CD4-positive, alpha-beta T cell treated with Interleukin-6 for 4 hours (primary cell): ENCODE measurements at regions not wholly inside any gene's neighbourhood (a gene's known extent, or its start where the extent isn't known, plus 50 kb on each side); places are given as distances from the start of the nearest gene placed in this dataset.

Experiments used
- DNase-seq: peaks from one replicate; pipeline ENCODE4 v3.0.0-alpha.2; 2020; ENCODE audit warnings: mixed read lengths

DNA sequence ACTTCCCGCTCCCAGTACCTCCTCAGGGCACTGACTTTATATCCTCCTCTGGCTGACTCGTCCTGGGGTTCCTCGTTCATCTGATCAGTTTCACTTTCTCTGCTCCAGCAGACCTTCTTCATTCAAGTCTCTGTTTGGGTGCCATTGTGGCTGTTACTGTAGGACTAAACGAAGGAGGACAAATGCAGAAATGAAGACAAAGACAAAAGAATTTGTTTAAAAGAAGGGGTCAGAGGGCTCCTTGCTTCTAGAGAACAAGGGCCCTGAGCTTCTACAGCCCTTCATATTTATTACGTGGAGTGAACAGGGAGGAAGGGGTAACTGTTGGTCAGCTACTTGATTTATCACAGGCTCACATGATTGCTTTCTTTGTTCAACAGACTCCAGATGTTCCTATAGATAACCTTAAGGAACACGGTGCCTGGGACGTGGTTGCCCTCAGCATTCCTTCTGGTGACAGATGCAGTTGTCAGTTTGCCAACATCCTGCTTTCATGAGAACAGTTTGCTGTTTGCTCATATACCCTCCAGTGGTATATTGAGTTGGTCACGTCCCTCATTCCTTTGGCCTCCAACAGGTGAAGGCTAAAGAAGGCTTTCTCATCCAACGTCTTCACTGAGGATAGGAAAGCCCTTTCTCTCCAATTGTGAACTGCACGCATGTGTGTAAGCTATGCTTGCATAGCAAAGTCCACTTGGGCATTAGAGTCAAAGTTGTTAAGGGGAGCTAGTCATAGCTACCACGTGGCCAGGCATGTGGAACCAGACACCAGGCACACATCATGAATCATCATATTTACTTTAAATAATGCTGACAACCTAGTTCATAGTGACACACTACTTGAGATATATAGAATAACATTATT is 69.1 kb upstream of the BTN3A2 start:
- no peak for DNase-seq

DNA sequence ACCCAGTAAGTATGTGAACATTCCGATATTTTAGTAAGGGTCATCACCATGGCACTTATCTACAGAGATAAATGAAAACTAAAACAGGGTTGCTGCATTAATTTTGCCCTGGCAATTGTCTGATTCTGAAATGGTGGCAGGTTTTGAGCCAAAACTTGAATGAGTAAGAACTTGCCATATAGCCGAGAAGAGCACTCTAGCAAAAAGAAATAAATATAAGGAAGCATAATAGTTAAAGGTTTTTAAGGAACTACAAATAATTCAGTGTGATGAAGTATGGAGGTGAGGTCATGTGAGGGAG is 68.5 kb upstream of the BTN3A2 start:
- no peak for DNase-seq

DNA sequence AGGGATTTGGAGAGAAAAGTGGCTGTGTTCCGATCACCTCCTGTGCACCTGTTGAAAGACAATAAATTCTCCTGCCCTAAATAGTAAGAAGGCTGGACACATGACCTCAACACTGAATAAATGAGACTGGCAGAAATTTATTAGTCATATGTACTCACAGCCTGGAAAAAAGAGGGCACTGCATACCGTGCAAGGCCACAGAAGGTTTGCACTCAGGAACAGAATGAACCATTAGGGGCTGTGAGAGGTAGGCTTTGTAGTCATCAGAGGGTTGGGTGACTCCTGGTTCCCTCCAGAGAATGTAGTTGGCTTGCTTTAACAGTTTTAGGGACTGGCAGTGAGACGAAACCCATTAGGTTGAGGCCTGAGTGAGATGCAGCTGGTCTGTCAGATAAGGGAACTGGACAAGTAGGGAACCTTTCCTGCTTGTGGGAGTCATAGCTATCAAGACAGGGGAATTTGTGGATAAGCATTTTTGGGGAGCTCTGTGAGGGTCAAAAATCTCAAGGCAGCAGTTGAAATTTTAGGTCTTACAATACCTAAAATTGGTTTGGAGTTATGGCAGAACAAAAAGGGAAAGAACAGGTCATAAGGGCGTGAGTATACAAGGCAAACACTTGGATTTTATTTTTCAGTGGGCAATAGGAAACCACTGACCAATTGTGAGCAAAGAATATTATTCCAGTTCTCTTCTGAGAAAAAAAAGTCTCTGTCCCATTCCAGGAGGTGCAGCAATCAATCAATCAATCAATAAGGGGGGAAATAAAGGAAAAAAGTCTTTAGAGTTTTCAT is 67.9 kb upstream of the BTN3A2 start:
- no peak for DNase-seq

GRCh38 chr6:26299286-26300042 is 65.5 kb upstream of the BTN3A2 start:
- DNase-seq: no peak

- DNase-seq: no peak
Measured at GRCh38 chr6:26300043-26300331, 65.0 kb upstream of the BTN3A2 start.

- DNase-seq: no peak
Measured at GRCh38 chr6:26300359-26300758, 64.6 kb upstream of the BTN3A2 start.

GRCh38 chr6:26300828-26301227 is 64.2 kb upstream of the BTN3A2 start:
- DNase-seq: no peak

DNA sequence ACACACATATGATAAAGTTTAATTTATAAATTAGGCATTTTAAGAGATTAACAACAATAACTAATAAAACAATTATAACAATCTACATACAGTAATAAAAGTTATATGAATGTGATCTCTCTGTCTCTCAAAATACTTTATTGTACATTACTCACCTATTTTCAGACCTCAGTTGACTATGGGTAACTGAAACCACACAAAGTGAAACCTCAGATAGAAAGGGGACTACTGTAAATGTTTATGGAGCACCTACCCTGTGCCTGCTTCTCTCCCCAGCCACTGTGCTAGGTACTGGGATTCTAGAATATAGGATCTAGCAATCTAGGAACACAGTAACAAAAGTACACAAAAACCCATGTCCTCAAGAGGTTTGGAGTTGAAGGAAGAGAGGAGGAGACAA is 63.4 kb upstream of the BTN3A2 start:
- DNase-seq: no peak

- DNase-seq: no peak
Measured at GRCh38 chr6:26302941-26303559, 61.9 kb upstream of the BTN3A2 start.

DNA sequence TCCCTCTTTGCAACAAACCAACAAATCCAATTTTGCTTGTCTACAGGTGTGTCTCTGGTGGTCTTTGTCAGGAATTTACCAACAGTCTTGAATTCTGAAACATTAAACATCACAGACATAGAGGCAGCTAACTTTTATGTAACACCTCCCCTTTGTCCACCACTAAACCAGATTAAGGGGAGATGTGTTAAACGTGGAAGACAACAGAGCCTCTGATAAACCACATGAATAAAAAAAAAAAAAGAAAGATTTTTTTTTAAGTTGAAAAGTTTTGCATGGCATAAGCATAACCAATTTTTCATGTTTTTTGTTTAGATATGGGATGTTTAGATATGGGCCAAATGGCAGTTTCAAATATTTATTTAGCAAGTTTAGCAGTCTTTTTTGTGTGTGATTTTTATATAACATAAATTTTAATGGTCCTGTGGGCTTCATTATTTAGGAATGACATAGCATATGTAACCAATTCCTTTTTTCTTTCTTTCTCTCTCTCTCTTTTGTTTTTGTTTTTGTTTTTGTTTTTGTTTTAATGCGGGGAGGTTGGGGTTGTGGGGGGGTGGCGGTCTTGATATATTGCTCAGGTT is 60.7 kb upstream of the BTN3A2 start:
- no peak for DNase-seq

GRCh38 chr6:26304797-26305640 is 60.0 kb upstream of the BTN3A2 start:
- DNase-seq: peak; percentile 76

DNA sequence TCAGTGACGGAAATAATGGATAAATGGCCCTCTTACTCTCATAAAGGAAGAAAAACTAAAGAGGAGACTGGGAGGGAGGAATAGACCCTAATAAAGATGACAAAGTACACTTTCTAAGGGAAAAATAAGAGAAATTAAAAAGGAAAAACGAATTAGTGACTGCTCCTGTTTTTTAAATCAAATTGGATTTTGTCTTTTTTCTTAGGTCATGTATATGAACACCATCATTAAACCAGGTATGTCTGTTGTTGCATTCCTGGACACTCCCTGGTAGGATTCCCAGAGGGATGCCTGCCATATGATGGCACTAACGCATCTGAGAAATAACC is 59.4 kb upstream of the BTN3A2 start:
- DNase-seq: no peak

GRCh38 chr6:26306232-26306631 is 58.8 kb upstream of the BTN3A2 start:
- no peak for DNase-seq

DNA sequence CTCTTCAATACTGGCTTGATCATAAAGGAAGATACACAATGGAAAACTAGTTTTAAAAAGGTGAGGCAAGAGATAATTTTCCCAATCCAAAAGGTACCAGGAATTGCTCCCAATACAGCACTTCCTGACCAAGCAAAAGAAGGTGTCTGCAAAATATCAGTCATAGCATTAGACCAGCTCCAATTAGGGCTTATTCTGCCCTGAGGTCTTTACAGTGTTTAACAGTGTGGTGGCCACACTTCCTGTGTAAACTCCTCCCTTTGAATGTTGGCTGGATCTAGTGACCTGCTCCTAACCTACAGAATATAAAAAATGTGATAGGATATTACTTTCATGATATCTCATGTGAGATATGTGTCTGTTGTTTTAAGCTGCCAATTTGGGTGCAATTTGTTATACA is 57.1 kb upstream of the BTN3A2 start:
- DNase-seq: no peak

GRCh38 chr6:26309731-26310142 is 55.3 kb upstream of the BTN3A2 start:
- DNase-seq: no peak

DNA sequence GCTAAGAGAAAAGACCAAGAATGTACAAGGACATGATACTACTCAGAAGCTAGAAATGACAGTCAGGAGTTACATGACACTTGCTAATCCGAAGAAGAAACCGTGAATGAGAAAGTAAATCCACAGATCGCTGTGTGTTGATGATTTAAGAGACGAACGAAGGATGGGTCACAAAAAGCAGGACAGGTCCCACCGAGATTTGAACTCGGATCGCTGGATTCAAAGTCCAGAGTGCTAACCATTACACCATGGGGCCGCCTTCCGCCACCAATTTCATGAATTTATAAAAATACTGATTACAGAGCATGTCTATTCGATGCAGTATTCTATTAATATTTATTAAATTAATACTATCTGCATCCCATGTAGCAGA is 54.0 kb upstream of the BTN3A2 start:
- peak; percentile 52 for DNase-seq

- peak; percentile 62 for DNase-seq
Measured at GRCh38 chr6:26311385-26312095, 53.5 kb upstream of the BTN3A2 start.

DNA sequence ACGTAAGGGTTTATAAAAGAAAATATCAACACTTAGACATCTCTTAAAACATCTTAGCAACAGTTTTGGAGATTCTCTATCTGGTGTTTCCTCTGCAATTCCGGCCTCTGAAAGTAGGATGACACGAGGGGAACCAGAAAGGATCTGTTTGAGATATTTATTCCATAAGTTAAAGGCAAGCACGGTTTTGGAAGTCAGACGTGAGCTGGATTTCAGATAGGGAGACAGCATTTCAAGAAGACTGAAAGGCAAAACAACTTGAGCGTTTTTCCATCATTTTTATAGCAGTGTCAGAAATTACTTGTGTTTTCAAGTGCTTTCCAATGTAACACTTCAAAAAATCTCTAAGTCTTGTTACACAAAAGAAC is 52.9 kb upstream of the BTN3A2 start:
- DNase-seq: no peak

GRCh38 chr6:26312501-26313397 is 52.2 kb upstream of the BTN3A2 start:
- peak; percentile 84 for DNase-seq
